Hepatocyte (in vitro differentiated cells): ENCODE measurements at regions not wholly inside any gene's neighbourhood (a gene's known extent, or its start where the extent isn't known, plus 50 kb on each side); places are given as distances from the start of the nearest gene placed in this dataset.

Experiments used
- DNase-seq: peaks from one replicate; pipeline ENCODE4 v3.0.0-alpha.2; 2016; ENCODE audit warnings: low spot score
- H2AFZ ChIP-seq: fragments of 200-600 bp; sonication (generic); 2 replicates; pipeline ENCODE4 v1.6.0; 2016; ENCODE audit warnings: antibody characterized with exemption, mild to moderate bottlenecking
- H3K27ac ChIP-seq: fragments of 200-600 bp; sonication (generic); 2 replicates; pipeline ENCODE4 v1.5.1; 2016; ENCODE audit warnings: mild to moderate bottlenecking
- H3K27me3 ChIP-seq: fragments of 200-600 bp; sonication (generic); 2 replicates; pipeline ENCODE4 v1.6.1; 2016
- H3K36me3 ChIP-seq: fragments of 200-600 bp; sonication (generic); replicated peaks from 2 replicates; pipeline ENCODE4 v1.5.1; 2016; ENCODE audit warnings: low read depth; ENCODE audit not compliant: insufficient read depth
- H3K4me1 ChIP-seq: fragments of 200-600 bp; sonication (generic); 2 replicates; pipeline ENCODE4 v1.5.1; 2016; ENCODE audit warnings: mild to moderate bottlenecking, moderate library complexity; ENCODE audit not compliant: insufficient read depth
- H3K4me2 ChIP-seq: fragments of 200-600 bp; sonication (generic); 2 replicates; pipeline ENCODE4 v1.6.0; 2016
- H3K4me3 ChIP-seq: fragments of 200-600 bp; sonication (generic); 2 replicates; pipeline ENCODE4 v1.5.1; 2016; ENCODE audit warnings: mild to moderate bottlenecking
- H3K79me2 ChIP-seq: fragments of 200-600 bp; sonication (generic); 2 replicates; pipeline ENCODE4 v1.6.0; 2017; ENCODE audit warnings: mild to moderate bottlenecking
- H3K9me2 ChIP-seq: fragments of 200-600 bp; sonication (generic); replicated peaks from 2 replicates; pipeline ENCODE4 v1.6.0; 2017; ENCODE audit warnings: mild to moderate bottlenecking; ENCODE audit not compliant: insufficient read depth
- H3K9me3 ChIP-seq: fragments of 200-600 bp; sonication (generic); 2 replicates; pipeline ENCODE4 v1.5.1; 2016; ENCODE audit warnings: low read depth, mild to moderate bottlenecking
- H4K20me1 ChIP-seq: fragments of 200-600 bp; sonication (generic); 2 replicates; pipeline ENCODE4 v1.6.0; 2016; ENCODE audit warnings: mild to moderate bottlenecking; ENCODE audit not compliant: insufficient read depth, poor library complexity, severe bottlenecking
- CTCF ChIP-seq: fragments of 200-600 bp; sonication (generic); IDR thresholded peaks from 2 replicates; pipeline ENCODE4 v1.5.1; 2016; ENCODE audit warnings: antibody characterized with exemption, mild to moderate bottlenecking; ENCODE audit not compliant: poor library complexity
- EZH2 ChIP-seq: fragments of 200-600 bp; sonication (generic); IDR thresholded peaks from 2 replicates; pipeline ENCODE4 v1.6.1; 2016; ENCODE audit warnings: antibody characterized with exemption, mild to moderate bottlenecking, borderline replicate concordance
- EZH2phosphoT487 ChIP-seq: fragments of 200-600 bp; sonication (generic); IDR thresholded peaks from one replicate; pipeline ENCODE4 v1.6.1; 2018; ENCODE audit warnings: antibody characterized with exemption, mild to moderate bottlenecking, low read depth, moderate library complexity; ENCODE audit not compliant: unreplicated experiment, severe bottlenecking
- WGBS: methylation state at CpG from one replicate; pipeline ENCODE4 v1.1.6; 2016; ENCODE audit warnings: low lambda C conversion rate; ENCODE audit errors: missing lambda C conversion rate; 5-methylcytosine and 5-hydroxymethylcytosine counted together

GRCh38 chr2:39875914-39876267 is 96.8 kb upstream of the THUMPD2 start:
- H3K4me2 ChIP-seq = no peak overlapping the region
- no peaks in the 10 kb centered on the region for H3K36me3 ChIP-seq
- DNase-seq = no peak
- no peaks in the 10 kb centered on the region for H4K20me1 ChIP-seq
- no peaks in the 10 kb centered on the region for H3K27me3 ChIP-seq
- no peak overlapping the region for H2AFZ ChIP-seq
- H3K27ac ChIP-seq = no peak overlapping the region
- WGBS = 61% methylated on average over 1 of the region's 1 CpG
- H3K9me2 ChIP-seq = no peaks in the 10 kb centered on the region
- no peak for TF ChIP-seq EZH2
- TF ChIP-seq CTCF = no peak
- TF ChIP-seq EZH2phosphoT487 = no peak
- no peaks in the 10 kb centered on the region for H3K4me1 ChIP-seq
- H3K9me3 ChIP-seq = no peaks in the 10 kb centered on the region
- no peak overlapping the region for H3K4me3 ChIP-seq
- no peaks in the 10 kb centered on the region for H3K79me2 ChIP-seq

- H3K4me3 ChIP-seq = no peak overlapping the region
- no peaks in the 10 kb centered on the region for H3K79me2 ChIP-seq
- H3K36me3 ChIP-seq = no peaks in the 10 kb centered on the region
- no peak overlapping the region for H2AFZ ChIP-seq
- no peak overlapping the region for H3K27ac ChIP-seq
- H3K9me3 ChIP-seq = no peaks in the 10 kb centered on the region
- H3K9me2 ChIP-seq = no peaks in the 10 kb centered on the region
- no peaks in the 10 kb centered on the region for H4K20me1 ChIP-seq
- TF ChIP-seq EZH2phosphoT487 = no peak
- TF ChIP-seq CTCF = no peak
- TF ChIP-seq EZH2 = no peak
- WGBS = 83% methylated on average over 5 of the region's 5 CpGs
- H3K4me2 ChIP-seq = no peak overlapping the region
- no peaks in the 10 kb centered on the region for H3K27me3 ChIP-seq
- no peaks in the 10 kb centered on the region for H3K4me1 ChIP-seq
- DNase-seq = peak; percentile 35
Measured at GRCh38 chr2:39875182-39875913, 96.3 kb upstream of the THUMPD2 start.

- H3K9me3 ChIP-seq = no peaks in the 10 kb centered on the region
- H3K36me3 ChIP-seq = no peaks in the 10 kb centered on the region
- H3K4me1 ChIP-seq = no peaks in the 10 kb centered on the region
- no peaks in the 10 kb centered on the region for H3K79me2 ChIP-seq
- no peaks in the 10 kb centered on the region for H3K27me3 ChIP-seq
- no peak overlapping the region for H3K27ac ChIP-seq
- H3K4me2 ChIP-seq = no peak overlapping the region
- no peak for TF ChIP-seq CTCF
- TF ChIP-seq EZH2 = no peak
- TF ChIP-seq EZH2phosphoT487 = no peak
- no peaks in the 10 kb centered on the region for H4K20me1 ChIP-seq
- no peaks in the 10 kb centered on the region for H3K9me2 ChIP-seq
- no peak for DNase-seq
- 92% methylated on average over 4 of the region's 4 CpGs for WGBS
- H3K4me3 ChIP-seq = no peak overlapping the region
- H2AFZ ChIP-seq = no peak overlapping the region
Measured at GRCh38 chr2:39874236-39874635, 95.2 kb upstream of the THUMPD2 start.
